Activated CD4-positive, CD25-positive, alpha-beta regulatory T cell treated with anti-CD3 and anti-CD28 coated beads, Interleukin-2, amount 50 U/mL, for 72 hours (primary cell): ENCODE measurements at regions not wholly inside any gene's neighbourhood (a gene's known extent, or its start where the extent isn't known, plus 50 kb on each side); places are given as distances from the start of the nearest gene placed in this dataset.
"Not testable (repeated sequence)": the region's sequence is repeated elsewhere in the genome, so short reads cannot be mapped to it uniquely, and the experiment has no call there.

Experiments used
- DNase-seq: peaks from one replicate; pipeline ENCODE4 v3.0.0; 2021

DNA sequence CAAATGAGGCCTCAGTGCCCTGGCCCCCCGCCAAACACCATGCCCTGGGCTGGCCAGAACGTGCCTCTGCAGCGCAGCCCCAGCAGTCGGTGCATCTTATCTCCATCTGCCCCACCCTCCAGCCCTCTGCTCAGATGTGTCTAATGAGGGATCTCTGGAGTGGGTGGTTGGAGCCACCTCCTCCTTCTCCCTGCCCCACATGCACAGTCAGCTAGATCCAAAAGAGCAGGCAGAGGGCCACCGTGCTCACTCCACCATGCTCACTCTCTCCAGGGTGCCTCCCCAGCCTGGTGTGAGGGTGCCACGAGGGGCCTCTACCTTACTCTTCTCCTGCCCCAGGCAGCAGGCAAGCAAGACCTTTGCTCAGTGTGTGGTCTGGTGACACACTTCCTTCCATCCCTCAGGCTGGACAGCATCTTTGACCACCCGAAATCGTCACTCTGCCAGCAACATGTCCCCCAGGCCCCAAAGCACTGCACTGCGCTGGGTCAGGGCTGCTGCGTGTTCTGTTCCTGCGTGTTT lies 266.1 kb upstream of the HDAC4 start:
- DNase-seq = no peak

DNA sequence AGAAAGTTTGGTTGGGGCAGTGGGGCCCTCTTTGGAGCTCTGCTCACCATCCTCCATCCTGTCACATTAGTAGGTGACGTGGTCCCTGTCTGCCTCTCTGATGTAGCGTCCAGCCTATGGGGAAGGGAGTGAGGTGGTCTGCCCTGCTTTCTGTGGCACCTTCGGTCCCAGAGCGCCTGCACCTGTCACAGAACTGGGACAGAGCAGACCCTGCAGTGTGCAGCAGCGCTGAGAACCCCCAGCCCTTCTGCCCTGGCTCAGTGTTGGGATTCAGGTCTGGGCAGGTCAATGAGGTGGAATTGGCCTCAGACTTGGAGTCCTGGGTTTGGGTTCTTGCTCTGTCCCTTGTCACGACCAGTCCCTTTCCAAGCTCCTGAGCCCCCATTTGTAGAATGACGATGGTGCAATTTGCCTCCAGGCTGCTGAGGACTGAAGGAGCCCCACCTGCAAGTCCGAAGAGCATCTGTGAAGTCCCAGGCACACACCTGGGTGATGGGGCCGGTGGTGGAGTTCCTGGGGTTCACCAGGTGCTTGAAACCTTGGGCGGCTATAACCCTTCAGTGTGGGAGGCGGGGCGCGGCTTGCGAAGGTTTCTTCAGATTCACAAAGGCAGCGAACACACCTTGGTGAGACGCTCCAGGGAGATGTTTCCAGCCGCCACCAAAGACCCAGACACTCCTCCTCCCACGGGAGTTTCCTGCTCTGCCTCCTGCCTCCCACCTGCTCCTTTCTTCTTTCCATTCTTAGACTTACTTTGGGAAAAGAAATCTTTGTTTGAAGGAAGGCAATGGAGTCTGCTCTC lies 265.4 kb upstream of the HDAC4 start:
- no peak for DNase-seq

GRCh38 chr2:239664216-239664810 lies 263.5 kb upstream of the HDAC4 start:
- no peak for DNase-seq

DNA sequence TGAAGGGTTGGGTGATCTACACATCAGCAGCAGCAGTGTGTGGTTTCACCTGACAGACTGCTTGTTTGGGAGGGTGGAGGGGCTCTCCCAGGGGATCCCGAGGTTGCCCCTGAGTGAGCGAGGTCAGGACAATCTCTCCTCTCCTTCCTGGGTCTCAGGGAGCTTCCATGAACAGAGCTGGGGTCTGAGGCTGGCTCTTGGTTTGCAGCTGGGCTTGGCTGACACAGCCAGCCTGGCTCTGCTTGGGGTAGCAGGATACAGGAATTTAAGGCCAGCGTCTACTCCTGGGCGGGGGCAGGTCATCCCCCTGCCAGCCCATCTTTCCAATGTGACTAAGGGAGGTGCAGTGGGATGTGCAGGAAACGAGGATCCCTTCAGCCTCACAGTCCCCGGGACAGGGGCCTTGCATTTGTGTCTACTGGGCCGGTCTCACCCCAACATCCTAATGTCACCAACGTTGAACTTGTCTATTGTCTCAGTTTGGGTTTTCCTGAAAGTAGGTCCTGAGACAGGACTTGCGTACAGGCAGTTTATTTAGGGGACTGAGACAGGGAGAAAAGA lies 262.6 kb upstream of the HDAC4 start:
- no peak for DNase-seq

- DNase-seq = no peak
Observed at GRCh38 chr2:239662413-239663120, 261.7 kb upstream of the HDAC4 start.

GRCh38 chr2:239661334-239662312 lies 260.8 kb upstream of the HDAC4 start:
- DNase-seq = no peak

GRCh38 chr2:239660390-239661230 lies 259.8 kb upstream of the HDAC4 start:
- DNase-seq = no peak

- DNase-seq = no peak
Observed at GRCh38 chr2:239657992-239658391, 257.2 kb upstream of the HDAC4 start.

- no peak for DNase-seq
Observed at GRCh38 chr2:239657236-239657635, 256.4 kb upstream of the HDAC4 start.

DNA sequence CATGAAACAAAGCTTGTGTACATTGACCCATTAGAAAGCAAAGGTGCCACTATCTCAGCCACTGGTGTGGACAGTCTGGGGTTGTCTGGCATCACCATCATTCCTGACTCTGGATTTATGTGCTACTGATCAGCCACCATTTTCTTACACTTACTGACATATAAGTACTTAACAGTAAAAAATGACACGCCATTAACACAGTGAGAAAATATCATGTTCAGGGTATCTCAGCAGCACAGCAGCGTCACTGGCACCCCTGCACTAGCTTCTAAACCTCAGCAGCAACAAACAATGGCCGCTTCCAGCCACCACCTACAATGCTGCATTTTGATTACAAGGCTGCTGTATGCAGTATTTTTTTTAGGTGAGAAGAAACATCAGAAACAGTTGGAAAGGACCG lies 253.4 kb upstream of the HDAC4 start:
- no peak for DNase-seq

GRCh38 chr2:239651859-239652258 lies 251.0 kb upstream of the HDAC4 start:
- no peak for DNase-seq

- DNase-seq = no peak
Observed at GRCh38 chr2:239650674-239651073, 249.9 kb upstream of the HDAC4 start.

- DNase-seq = no peak
Observed at GRCh38 chr2:239649309-239649708, 248.5 kb upstream of the HDAC4 start.

DNA sequence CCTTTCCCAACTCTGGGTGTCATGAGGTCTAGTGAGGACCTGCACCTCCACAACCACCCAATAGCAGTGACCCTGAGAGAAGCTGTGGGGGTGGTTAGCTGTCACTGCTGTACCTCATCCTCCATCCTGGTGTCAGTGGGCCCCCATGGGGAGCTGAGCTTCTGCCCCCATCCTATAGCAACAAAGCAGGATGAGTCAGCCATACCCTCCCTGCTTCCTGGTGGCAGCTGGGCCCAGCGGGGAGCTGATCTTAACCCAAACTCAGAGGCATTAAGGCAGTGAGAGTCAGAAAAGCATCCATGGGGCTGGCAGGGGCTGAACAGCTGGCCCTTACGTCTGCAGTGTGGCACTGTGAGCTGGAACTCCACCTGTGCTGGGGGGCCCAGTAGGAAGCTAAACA lies 247.8 kb upstream of the HDAC4 start:
- no peak for DNase-seq

DNA sequence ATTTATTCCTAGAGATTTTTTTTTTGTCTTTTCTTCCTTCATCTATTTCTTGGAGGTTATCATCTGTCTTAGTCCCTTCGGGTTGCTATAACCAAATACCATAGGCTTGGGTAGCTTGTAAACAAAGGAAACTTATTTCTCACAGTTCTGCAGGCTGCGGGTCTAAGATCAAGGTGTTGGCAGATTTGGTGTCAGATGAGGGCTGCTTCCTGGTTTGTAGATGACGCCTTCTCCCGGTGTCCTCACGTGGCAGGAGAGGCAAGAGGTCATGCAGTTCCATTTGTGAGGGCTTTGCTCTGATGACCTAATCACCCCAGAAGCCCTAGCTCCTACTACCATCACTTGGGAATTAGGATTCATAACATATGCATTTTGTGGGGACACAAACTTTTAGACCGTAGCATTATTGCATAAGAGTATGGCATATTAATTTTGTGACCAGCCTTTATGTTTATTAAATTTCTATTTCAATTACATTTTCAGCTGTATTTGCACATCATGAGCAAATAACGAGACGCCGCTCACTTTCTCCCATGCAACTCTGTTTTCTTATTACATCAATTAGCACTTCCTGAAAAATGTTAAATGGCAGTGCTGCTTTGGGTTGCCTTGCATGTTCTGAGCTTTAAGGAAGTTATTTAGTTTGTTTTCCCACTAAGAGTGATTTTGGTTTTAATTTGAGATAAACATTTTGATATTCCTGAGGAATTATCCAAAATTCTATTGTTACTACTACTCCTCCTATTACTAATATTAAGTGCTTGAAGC lies 246.4 kb upstream of the HDAC4 start:
- no peak for DNase-seq

GRCh38 chr2:239646184-239646583 lies 245.4 kb upstream of the HDAC4 start:
- DNase-seq = no peak

DNA sequence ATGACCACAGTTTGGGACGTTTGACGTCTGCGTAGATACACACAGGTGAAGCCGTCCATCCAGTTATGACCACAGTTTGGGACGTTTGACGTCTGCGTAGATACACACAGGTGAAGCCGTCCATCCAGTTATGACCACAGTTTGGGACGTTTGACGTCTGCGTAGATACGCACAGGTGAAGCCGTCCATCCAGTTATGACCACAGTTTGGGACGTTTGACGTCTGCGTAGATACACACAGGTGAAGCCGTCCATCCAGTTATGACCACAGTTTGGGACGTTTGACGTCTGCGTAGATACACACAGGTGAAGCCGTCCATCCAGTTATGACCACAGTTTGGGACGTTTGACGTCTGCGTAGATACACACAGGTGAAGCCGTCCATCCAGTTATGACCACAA lies 243.8 kb upstream of the HDAC4 start:
- not testable (repeated sequence) for DNase-seq

- DNase-seq = no peak
Observed at GRCh38 chr2:239644011-239644410, 243.2 kb upstream of the HDAC4 start.

DNA sequence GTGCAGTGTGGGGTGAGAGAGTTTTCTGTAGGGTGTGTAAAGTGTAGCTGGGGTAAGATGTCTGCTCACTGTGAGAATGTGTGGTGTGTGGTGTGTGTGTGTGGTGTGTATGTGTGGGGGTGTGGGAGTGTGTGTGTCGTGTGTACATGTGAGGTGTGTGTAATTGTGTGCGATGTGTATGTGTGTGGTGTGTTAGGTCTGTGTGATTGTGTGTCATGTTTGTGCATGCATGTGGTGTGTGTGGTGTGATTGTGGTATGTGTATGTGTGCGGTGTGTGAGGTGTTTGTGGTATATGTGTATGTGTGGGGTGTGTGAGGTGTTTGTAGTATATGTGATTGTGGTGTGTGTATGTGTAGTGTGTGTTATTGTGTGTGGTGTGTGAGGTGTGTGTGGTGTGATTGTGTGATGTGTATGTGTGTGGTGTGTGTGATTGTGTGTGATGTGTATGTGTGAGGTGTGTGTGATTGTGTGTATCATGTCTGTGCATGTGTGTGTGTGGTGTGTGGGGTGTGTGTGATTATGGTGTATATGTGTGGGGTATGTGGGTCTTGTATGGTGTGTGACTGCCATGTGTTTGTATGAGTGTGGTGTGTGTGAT lies 241.7 kb upstream of the HDAC4 start:
- no peak for DNase-seq

- DNase-seq = not testable (repeated sequence)
Observed at GRCh38 chr2:239641904-239642303, 241.1 kb upstream of the HDAC4 start.
